ENCODE measurements at regions not wholly inside any gene's neighbourhood (a gene's known extent, or its start where the extent isn't known, plus 50 kb on each side); places are given as distances from the start of the nearest gene placed in this dataset.

DNA sequence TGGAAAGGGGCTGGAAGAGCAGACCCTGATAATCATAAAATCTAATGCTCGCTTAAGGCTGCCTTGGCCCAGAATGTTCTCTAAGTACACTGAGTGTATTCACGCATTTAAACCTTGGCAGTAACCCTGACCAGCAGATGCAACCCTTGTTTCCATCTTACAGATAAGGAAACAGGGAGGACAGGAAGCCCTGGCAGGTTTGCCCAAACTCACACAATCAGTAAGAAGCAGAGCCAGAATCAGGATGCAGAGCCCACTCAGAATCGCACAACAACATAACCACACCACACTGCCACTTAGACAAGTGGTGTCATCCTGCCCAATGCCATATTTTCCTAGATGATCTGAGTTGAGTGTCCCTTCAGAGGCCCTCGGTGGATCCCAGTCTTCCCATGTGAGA is 214.5 kb upstream of the HES1 start:
- TF ChIP-seq, protein P1, sequence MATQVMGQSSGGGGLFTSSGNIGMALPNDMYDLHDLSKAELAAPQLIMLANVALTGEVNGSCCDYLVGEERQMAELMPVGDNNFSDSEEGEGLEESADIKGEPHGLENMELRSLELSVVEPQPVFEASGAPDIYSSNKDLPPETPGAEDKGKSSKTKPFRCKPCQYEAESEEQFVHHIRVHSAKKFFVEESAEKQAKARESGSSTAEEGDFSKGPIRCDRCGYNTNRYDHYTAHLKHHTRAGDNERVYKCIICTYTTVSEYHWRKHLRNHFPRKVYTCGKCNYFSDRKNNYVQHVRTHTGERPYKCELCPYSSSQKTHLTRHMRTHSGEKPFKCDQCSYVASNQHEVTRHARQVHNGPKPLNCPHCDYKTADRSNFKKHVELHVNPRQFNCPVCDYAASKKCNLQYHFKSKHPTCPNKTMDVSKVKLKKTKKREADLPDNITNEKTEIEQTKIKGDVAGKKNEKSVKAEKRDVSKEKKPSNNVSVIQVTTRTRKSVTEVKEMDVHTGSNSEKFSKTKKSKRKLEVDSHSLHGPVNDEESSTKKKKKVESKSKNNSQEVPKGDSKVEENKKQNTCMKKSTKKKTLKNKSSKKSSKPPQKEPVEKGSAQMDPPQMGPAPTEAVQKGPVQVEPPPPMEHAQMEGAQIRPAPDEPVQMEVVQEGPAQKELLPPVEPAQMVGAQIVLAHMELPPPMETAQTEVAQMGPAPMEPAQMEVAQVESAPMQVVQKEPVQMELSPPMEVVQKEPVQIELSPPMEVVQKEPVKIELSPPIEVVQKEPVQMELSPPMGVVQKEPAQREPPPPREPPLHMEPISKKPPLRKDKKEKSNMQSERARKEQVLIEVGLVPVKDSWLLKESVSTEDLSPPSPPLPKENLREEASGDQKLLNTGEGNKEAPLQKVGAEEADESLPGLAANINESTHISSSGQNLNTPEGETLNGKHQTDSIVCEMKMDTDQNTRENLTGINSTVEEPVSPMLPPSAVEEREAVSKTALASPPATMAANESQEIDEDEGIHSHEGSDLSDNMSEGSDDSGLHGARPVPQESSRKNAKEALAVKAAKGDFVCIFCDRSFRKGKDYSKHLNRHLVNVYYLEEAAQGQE (IDR thresholded peaks at IDR 0.05; ENCODE audit: unreplicated experiment) = no peak
- no peak for TF ChIP-seq EZH2 (IDR thresholded peaks at IDR 0.05; ENCODE audit: low read depth, unreplicated experiment)
